DMS114 treated with DMSO at 0.1 percent for 48 hours (cell line): ENCODE measurements at regions not wholly inside any gene's neighbourhood (a gene's known extent, or its start where the extent isn't known, plus 50 kb on each side); places are given as distances from the start of the nearest gene placed in this dataset.

Experiments used
- DNase-seq: peaks from one replicate; lab custom pipeline; 2025; ENCODE audit not compliant: unreplicated experiment; lab: John Stamatoyannopoulos, UW

- peak; percentile 71 for DNase-seq
Observed at GRCh38 chr5:125575891-125576505, 829.6 kb upstream of the ZNF608 start.

DNA sequence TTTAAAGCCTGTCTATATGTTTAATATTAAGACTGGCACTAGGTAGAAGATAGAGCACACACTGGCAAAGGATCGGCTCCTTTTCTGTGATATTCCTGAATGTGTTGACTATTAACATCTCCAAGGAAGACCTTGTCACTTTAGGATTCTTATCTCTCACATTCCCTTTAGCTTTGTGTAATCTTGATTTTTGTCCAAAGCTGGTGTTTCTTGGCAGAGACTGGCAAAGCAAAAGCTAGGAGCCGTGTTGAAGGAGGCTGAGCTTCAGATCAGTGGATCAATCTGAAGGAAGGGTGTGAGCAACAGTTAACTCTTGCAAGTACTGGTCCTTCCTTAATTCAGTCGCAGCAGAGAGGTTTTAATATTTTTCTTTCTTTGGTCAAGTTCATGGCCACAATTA lies 830.4 kb upstream of the ZNF608 start:
- peak; percentile 34 for DNase-seq

- no peak for DNase-seq
Observed at GRCh38 chr5:125578551-125578950, 832.1 kb upstream of the ZNF608 start.

DNA sequence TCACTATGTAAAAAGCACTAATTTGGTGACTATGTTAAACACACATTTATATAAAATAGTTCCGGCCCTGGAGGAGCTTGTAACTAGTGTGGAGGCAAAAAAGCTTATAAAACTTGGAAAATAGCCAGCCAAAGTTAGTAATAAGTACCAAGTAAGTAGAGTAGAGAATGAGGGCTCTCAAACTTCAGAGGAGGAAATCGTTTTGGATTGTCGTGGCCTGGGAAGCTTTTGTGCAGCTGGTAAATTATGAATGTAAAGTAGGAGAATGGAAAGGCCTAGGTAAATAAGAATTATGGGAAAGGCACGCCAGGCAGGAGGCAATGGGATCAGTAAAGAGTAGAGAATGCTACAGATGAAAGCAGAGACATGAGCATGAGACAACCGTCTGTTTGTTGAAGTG lies 832.7 kb upstream of the ZNF608 start:
- DNase-seq: no peak

GRCh38 chr5:125581311-125581710 lies 834.9 kb upstream of the ZNF608 start:
- no peak for DNase-seq

- no peak for DNase-seq
Observed at GRCh38 chr5:125582352-125582751, 835.9 kb upstream of the ZNF608 start.

DNA sequence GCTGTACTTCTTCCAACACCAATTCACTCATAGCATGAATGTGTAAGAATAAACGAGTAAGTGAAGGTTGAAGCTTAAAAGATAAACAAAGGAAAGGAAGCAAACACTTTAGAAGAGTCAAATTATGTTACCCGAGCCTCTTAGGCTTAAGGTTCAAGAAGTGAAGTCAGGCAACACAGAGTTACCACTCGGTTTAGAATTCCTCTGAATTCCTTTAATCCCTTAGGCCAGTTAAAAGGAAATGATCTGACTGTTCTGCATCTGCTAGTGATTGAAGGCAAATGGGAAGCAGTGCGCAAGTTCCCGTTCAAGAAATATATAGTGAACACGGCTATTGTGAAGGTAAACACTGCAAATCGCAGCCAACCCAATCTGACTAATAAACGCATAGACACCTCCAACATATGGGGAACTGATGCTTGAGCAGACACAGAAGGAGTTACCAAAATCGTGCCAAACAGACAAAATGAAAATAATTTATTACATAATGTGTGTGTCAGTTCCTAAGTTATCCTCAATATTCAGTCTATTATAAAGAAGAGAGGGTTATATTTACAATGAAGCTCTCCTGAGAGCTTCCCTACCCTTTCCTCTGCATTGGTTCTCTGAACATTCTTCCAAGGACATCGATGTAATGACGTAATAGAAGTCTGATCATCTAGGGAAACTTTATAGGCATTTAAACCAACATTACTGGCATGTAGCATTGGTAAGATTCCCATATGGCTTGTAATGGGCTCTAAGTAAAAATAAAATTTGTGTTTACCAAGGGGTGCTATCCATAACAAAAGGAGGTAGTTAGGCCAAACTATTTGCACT lies 837.1 kb upstream of the ZNF608 start:
- DNase-seq: peak; percentile 48

DNA sequence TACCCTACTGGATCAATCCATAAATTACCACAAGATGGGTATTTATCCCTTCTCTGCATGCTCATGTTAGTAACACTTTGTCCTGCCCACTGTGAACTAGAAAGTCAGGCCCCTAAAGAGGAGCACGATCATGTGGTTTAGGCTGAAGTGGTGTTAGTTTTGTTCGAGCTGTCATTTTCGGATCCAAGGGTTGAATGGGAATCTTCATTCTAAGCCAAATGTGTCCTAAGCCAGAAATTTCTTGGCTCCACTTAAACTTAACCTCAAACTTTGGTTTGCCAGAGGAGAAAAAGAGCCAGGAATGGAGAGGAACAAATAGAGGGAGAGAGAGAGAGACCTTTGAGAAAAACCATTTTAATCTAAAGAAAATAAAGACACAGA lies 837.7 kb upstream of the ZNF608 start:
- DNase-seq: no peak

GRCh38 chr5:125587631-125588030 lies 835.6 kb upstream of the GRAMD2B start:
- no peak for DNase-seq

DNA sequence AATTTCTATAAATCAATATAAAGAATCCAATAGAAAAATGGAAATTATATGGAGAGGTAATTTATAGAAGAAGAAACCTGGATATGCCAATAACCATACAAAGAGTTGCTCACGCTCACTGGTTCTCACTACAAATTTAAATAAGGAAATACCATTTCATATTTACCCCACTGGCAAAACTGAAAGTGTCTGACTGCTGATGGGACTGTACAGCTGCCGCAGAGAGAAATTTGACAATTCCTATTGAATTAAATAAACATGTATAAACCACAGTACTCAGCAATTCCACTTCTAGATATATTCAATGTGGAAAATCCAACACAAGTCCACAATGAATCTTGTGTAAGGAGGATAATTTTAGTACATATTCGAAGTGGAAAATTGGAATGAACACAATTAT lies 830.4 kb upstream of the GRAMD2B start:
- DNase-seq: no peak

GRCh38 chr5:125595095-125595494 lies 828.1 kb upstream of the GRAMD2B start:
- no peak for DNase-seq

DNA sequence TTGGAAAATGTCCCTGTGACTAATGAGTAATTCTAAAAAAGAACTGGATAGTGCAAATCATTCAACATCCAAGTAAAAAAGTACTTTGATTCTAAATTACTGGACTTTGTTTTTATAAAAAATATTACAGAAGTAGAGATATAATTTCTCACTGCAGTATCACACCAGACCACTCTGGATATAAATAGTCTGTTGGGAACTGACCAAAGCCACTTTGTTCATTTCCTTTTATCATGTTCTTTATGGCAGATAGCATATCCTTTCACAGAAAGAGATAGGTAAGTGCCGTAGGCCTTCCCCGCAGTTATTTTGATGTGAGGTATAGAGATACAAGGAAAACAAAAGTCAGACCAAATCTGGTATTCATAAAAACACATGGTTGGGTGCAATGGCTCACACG lies 827.4 kb upstream of the GRAMD2B start:
- DNase-seq: no peak

DNA sequence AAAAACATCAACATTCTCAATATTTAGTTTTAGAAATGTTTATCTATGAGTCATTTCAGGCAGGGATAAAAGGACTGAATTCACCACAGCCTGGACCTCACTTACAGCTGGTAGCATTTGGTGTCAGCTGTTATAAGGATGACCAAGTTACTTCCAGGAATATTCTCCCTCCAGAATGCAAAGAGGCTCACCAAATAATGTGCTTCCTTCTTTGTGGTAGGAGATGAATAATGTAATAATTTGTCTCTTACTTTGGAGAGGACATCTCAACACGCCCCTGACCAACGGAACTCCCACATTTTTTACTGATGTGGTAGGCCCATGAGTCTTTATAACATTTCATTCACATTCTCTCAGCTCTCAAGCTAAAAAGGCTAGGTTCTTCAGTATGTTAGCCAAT lies 825.9 kb upstream of the GRAMD2B start:
- no peak for DNase-seq

DNA sequence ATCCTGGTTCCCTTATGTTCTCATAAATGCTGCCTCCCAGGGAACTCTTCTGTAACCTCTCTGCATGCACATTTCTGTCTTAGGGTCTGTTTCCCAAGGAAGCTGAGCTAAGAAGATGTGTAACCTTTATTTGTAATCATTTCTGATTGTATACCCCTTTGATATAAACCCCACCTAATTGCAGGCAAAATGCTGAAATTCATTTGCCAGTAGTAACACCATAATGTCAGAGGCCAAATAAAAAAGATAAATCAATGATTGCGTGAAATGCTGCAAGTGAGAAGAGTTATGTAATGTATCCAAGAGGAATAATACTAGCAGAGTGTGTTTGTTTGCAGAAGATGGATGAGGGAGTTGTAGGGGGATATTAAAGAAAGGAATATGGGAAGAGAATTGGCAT lies 822.6 kb upstream of the GRAMD2B start:
- no peak for DNase-seq

- no peak for DNase-seq
Observed at GRCh38 chr5:125602184-125602583, 821.0 kb upstream of the GRAMD2B start.

GRCh38 chr5:125603321-125603720 lies 819.9 kb upstream of the GRAMD2B start:
- DNase-seq: no peak

DNA sequence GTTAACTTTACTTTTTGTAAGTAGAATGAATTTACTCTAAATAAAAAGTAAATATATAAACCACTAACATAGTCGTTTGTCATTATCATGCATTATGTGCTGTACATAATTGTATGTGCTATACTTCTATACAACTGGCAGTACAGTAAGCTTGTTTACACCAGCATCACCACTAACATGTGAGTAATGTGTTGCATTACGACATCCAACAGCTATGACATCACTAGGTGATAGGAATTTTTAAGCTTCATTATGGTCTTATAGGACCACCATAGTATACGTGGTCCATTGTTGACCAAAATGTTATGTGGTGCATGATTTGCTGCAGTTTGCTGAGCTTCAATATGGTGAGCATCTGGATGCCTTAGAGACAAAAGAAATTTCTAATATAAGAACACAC lies 819.1 kb upstream of the GRAMD2B start:
- no peak for DNase-seq

- DNase-seq: no peak
Observed at GRCh38 chr5:125607018-125607417, 816.2 kb upstream of the GRAMD2B start.

GRCh38 chr5:125609011-125609410 lies 814.2 kb upstream of the GRAMD2B start:
- no peak for DNase-seq

DNA sequence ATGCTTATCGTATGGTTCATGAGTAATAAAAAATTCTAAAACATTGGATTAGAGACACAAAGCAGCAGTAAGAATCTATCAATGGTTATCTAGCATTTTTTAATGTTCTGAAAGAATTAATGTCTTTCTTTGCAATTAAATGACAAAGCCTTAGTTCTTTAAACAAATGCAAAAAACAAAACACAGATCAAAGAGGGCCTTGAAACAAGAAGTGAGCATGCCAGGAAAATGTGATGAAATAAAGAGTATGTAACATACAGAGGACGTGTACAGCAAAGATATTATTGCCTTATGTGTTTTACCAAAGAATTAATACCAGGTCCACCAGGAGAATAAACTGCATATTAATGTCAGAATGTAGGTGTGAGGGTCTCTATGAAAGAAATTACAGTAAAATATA lies 812.3 kb upstream of the GRAMD2B start:
- no peak for DNase-seq

DNA sequence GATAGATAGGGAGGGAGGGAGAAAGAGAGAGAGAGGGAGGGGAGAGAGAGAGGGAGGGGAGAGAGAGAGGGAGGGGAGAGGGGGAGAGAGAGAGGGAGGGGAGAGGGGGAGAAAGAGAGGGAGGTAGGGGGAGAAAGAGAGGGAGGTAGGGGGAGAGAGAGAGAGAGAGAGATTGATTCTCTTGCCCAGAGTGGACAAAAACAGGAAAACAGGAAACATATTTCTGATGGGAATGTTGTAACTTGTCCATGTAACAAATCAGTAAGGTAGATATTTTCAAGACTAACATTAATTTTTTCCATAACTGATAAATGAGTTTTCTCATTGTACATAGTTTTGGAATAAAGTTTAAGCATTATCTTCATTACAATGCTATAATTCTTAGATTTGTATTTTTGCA lies 811.7 kb upstream of the GRAMD2B start:
- DNase-seq: no peak

GRCh38 chr5:125612181-125612721 lies 811.0 kb upstream of the GRAMD2B start:
- DNase-seq: no peak

DNA sequence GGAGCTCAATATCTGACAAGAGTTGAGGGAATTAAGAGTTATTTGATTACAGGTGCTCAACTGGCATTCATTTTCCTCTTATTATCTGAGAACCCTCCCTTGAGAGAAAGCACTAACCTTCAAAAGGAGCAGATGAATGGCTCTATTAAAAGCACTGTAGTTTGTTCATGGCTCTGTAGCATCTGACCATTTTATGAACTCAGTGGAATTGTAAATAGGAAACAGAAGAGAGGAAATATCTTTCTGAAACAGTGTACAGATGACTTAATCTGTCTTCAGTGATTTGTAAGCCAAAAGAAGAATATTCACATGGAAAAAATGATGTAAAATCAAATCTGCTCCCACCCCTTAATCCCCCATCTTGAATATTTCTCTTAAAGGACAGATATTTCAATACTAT lies 810.4 kb upstream of the GRAMD2B start:
- DNase-seq: no peak
